ENCODE measurements at regions not wholly inside any gene's neighbourhood (a gene's known extent, or its start where the extent isn't known, plus 50 kb on each side); places are given as distances from the start of the nearest gene placed in this dataset.

DNA sequence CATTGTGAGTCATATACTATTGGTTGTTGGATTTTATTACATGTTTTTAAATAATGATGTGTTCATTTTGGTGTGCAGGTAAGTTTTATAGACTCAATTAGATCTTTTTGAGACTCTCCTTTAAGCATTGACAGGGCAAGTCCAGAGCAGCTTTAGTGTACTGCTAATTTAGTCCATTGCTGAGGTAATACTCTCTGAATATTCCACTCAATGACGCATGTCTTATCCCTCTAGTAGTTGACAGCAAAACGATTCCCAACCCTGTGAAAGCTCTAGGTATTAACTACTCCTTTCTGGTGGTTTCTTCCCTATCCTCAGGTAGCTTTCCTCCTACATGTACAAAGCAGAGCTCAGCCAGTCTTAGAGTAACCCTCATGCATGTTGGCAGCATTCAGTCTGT is 373.5 kb upstream of the MAP3K7 start:
- peaks cover 0 to 4% (median 1%) of the 10 kb centered on the region in 3 donors for H3K27me3 Mint-ChIP-seq (ENCODE audit: low read depth in 3 of 3)
- intact Hi-C loops (cut with micrococcal nuclease): no loop called here
- no peak overlapping the region for H3K27ac ChIP-seq (ENCODE audit: low read depth in 1 of 2, low read length in 2 of 2)
- H3K4me1 ChIP-seq (ENCODE audit: control insufficient read depth in 1 of 2, insufficient read depth in 2 of 2, low read length in 2 of 2): no peaks in the 10 kb centered on the region
- H3K27me3 ChIP-seq (ENCODE audit: control insufficient read depth in 2 of 2, insufficient read depth in 2 of 2, low read length in 2 of 2): no peaks in the 10 kb centered on the region
- H3K36me3 ChIP-seq (replicated peaks in 1 of 2; ENCODE audit: control insufficient read depth in 1 of 2, insufficient read depth in 2 of 2, low read length in 2 of 2): no peaks in the 10 kb centered on the region
- TF ChIP-seq CTCF (IDR thresholded peaks at IDR 0.05): no peak
- H3K9me3 ChIP-seq (replicated peaks in 1 of 2; ENCODE audit: control insufficient read depth in 1 of 2, insufficient read depth in 1 of 2, low read length in 2 of 2): no peaks in the 10 kb centered on the region
- 92% methylated on average over 2 of the region's 2 CpGs for WGBS (ENCODE audit: insufficient coverage)
- H3K4me3 ChIP-seq (replicated peaks in 1 of 3; ENCODE audit: low read depth in 2 of 3, low read length in 3 of 3): no peak overlapping the region
- peaks cover 0 to 3% (median 0%) of the 10 kb centered on the region in 7 donors for H3K9me3 Mint-ChIP-seq
- DNase-seq: no peak
- no peak overlapping the region for H3K4me2 ChIP-seq (replicated peaks; ENCODE audit: extremely low read depth, low read length, poor library complexity, severe bottlenecking)
- H4K20me1 ChIP-seq (ENCODE audit: insufficient read depth, low read length): no peaks in the 10 kb centered on the region
- no peak overlapping the region for H3K27ac Mint-ChIP-seq
- no peak overlapping the region for H3K9ac ChIP-seq (ENCODE audit: insufficient read depth, low read length, poor library complexity, severe bottlenecking)
- no peaks in the 10 kb centered on the region for H3K4me1 Mint-ChIP-seq
- H3K4me3 Mint-ChIP-seq: no peak overlapping the region
- H3K36me3 Mint-ChIP-seq: no peaks in the 10 kb centered on the region
- no peak overlapping the region for H2AFZ ChIP-seq (ENCODE audit: insufficient read depth, low read depth, low read length, poor library complexity, severe bottlenecking)
- H3K79me2 ChIP-seq (ENCODE audit: insufficient read depth, low read length): no peaks in the 10 kb centered on the region

GRCh38 chr6:90955246-90955645 is 368.4 kb upstream of the MAP3K7 start:
- no peaks in the 10 kb centered on the region for H3K4me1 Mint-ChIP-seq
- no CpG with 5 or more reads among the region's 3 CpGs for WGBS (ENCODE audit: insufficient coverage)
- Histone ChIP-seq H3K9me3 (replicated peaks in 1 of 2; ENCODE audit: control insufficient read depth in 1 of 2, insufficient read depth in 1 of 2, low read length in 2 of 2) (no peaks in the 10 kb centered on the region), H3K27ac (ENCODE audit: low read depth in 1 of 2, low read length in 2 of 2) (no peak overlapping the region), H3K27me3 (ENCODE audit: control insufficient read depth in 2 of 2, insufficient read depth in 2 of 2, low read length in 2 of 2) (no peaks in the 10 kb centered on the region), H3K79me2 (ENCODE audit: insufficient read depth, low read length) (no peaks in the 10 kb centered on the region), H4K20me1 (ENCODE audit: insufficient read depth, low read length) (no peaks in the 10 kb centered on the region), H3K4me3 (replicated peaks in 1 of 3; ENCODE audit: low read depth in 2 of 3, low read length in 3 of 3) (no peak overlapping the region), H2AFZ (ENCODE audit: insufficient read depth, low read depth, low read length, poor library complexity, severe bottlenecking) (no peak overlapping the region), H3K4me2 (replicated peaks; ENCODE audit: extremely low read depth, low read length, poor library complexity, severe bottlenecking) (no peak overlapping the region), H3K36me3 (replicated peaks in 1 of 2; ENCODE audit: control insufficient read depth in 1 of 2, insufficient read depth in 2 of 2, low read length in 2 of 2) (no peaks in the 10 kb centered on the region), H3K4me1 (ENCODE audit: control insufficient read depth in 1 of 2, insufficient read depth in 2 of 2, low read length in 2 of 2) (no peaks in the 10 kb centered on the region), H3K9ac (ENCODE audit: insufficient read depth, low read length, poor library complexity, severe bottlenecking) (no peak overlapping the region)
- no peaks in the 10 kb centered on the region for H3K36me3 Mint-ChIP-seq
- peaks cover 0 to 1% (median 0%) of the 10 kb centered on the region in 3 donors for H3K27me3 Mint-ChIP-seq (ENCODE audit: low read depth in 3 of 3)
- peaks cover 0 to 2% (median 0%) of the 10 kb centered on the region in 7 donors for H3K9me3 Mint-ChIP-seq
- H3K4me3 Mint-ChIP-seq: no peak overlapping the region
- TF ChIP-seq CTCF (IDR thresholded peaks at IDR 0.05): no peak
- H3K27ac Mint-ChIP-seq: no peak overlapping the region
- no peak for DNase-seq
- intact Hi-C loops (cut with micrococcal nuclease): no loop called here
